ENCODE measurements at regions not wholly inside any gene's neighbourhood (a gene's known extent, or its start where the extent isn't known, plus 50 kb on each side); places are given as distances from the start of the nearest gene placed in this dataset.
"Not testable (repeated sequence)": the region's sequence is repeated elsewhere in the genome, so short reads cannot be mapped to it uniquely, and the experiment has no call there.

DNA sequence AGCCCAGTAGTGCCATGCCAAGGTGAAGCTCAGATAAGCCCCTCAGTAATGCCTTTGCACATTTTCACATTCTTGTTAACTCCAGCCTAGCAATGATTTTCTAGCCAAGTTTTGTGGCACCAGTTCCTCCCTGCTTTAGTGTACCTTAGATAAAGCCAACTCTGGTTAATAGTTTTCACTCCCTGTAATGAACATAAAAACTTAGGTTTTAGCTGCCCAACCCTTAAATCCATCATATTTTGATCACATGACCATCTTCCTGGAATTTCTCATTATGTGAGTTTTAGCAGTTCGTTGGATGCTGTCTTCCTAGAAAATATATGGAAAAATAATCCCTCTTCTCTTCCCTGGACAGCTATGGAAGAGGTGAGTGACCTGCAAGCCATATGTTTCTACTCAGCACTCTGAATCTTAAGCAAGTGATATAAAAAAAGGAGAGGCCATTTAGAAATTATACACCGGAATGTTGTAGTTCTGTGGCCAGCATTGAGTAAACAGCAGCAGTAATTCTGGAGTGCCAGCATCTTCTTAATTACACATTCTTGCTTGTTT lies 62.2 kb upstream of the P2RY1 start:
- TF ChIP-seq, protein P1, sequence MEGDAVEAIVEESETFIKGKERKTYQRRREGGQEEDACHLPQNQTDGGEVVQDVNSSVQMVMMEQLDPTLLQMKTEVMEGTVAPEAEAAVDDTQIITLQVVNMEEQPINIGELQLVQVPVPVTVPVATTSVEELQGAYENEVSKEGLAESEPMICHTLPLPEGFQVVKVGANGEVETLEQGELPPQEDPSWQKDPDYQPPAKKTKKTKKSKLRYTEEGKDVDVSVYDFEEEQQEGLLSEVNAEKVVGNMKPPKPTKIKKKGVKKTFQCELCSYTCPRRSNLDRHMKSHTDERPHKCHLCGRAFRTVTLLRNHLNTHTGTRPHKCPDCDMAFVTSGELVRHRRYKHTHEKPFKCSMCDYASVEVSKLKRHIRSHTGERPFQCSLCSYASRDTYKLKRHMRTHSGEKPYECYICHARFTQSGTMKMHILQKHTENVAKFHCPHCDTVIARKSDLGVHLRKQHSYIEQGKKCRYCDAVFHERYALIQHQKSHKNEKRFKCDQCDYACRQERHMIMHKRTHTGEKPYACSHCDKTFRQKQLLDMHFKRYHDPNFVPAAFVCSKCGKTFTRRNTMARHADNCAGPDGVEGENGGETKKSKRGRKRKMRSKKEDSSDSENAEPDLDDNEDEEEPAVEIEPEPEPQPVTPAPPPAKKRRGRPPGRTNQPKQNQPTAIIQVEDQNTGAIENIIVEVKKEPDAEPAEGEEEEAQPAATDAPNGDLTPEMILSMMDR (IDR thresholded peaks at IDR 0.05; ENCODE audit: low read depth, low read length), result no peak
- TF ChIP-seq MAX (IDR thresholded peaks at IDR 0.05; ENCODE audit: low read depth, low read length) (no peak), MYC (IDR thresholded peaks at IDR 0.05; ENCODE audit: low read depth, low read length) (no peak), POLR2A (IDR thresholded peaks at IDR 0.05; ENCODE audit: extremely low read depth, insufficient read length) (no peak)
- no peak overlapping the region for H3K4me3 ChIP-seq (ENCODE audit: low read depth, low read length)
- no peak for DNase-seq (ENCODE audit: low read depth)

DNA sequence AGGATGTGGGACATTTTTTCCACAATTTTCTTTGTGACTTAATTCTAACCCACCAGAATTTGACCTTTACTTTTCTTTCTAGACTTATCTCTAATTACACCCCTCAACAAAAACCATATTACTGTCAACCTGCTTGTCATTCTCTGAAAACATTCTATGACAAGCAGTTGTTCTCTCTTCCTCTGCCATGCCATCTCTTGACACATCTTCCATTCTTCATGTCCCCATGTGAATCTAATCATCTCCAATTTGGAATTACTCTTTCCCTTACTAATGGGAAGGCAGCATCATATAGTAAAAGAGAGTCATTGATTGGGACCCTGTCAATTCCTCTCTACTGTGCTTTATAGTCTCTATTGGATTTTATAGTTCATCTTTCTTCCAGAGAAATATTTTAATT lies 61.3 kb upstream of the P2RY1 start:
- TF ChIP-seq MAX (IDR thresholded peaks at IDR 0.05; ENCODE audit: low read depth, low read length), result no peak
- TF ChIP-seq, protein P1 (IDR thresholded peaks at IDR 0.05; ENCODE audit: low read depth, low read length), result no peak
- TF ChIP-seq POLR2A (IDR thresholded peaks at IDR 0.05; ENCODE audit: extremely low read depth, insufficient read length), result no peak
- no peak for TF ChIP-seq MYC (IDR thresholded peaks at IDR 0.05; ENCODE audit: low read depth, low read length)
- no peak for DNase-seq (ENCODE audit: low read depth)
- H3K4me3 ChIP-seq (ENCODE audit: low read depth, low read length), result no peak overlapping the region

DNA sequence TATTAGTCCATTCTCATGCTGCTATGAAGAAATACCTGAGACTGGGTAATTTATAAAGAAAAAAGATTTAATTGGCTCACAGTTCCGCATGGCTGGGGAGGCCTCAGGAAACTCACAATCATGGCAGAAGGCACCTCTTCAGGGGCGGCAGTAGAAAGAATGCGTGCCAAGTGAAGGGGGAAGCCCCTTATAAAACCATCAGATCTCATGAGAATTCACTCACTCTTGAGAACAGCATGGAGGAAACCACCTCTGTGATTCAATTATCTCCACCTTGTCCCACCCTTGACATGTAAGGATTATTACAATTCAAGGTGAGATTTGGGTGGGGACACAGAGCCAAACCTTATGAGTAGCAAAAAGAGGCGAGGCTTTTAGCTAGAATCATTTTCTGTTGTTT lies 60.7 kb upstream of the P2RY1 start:
- not testable (repeated sequence) for DNase-seq (ENCODE audit: low read depth); H3K4me3 ChIP-seq (ENCODE audit: low read depth, low read length)

- no peak overlapping the region for H3K4me3 ChIP-seq (ENCODE audit: low read depth, low read length)
- no peak for TF ChIP-seq POLR2A (IDR thresholded peaks at IDR 0.05; ENCODE audit: extremely low read depth, insufficient read length)
- no peak for TF ChIP-seq MYC (IDR thresholded peaks at IDR 0.05; ENCODE audit: low read depth, low read length)
- TF ChIP-seq, protein P1 (IDR thresholded peaks at IDR 0.05; ENCODE audit: low read depth, low read length), result no peak
- TF ChIP-seq MAX (IDR thresholded peaks at IDR 0.05; ENCODE audit: low read depth, low read length), result no peak
- DNase-seq (ENCODE audit: low read depth), result no peak
Observed at GRCh38 chr3:152778022-152778421, 56.9 kb upstream of the P2RY1 start.

- H3K4me3 ChIP-seq (ENCODE audit: low read depth, low read length), result no peak overlapping the region
Observed at GRCh38 chr3:152779653-152780052, 55.3 kb upstream of the P2RY1 start.

DNA sequence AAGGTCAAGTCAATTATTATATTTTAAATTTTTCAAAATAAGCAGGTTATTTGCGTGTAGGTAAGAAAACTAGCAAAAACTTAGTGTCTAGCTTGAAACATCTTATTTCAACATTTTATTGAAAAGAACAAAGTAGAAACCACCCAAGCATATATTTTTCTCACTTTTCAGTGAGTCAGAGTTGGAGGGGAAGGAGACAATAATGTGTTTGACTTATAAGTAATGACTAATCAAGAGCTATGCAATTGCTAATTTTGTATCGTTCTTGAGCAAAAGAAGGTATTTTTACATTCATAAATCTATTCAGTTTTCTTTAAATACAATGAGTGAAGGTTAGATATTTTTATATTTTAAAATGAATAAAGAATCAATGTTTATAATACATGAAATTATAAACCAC lies 54.4 kb upstream of the P2RY1 start:
- no peak overlapping the region for H3K4me3 ChIP-seq (ENCODE audit: low read depth, low read length)
- DNase-seq (ENCODE audit: low read depth), result no peak
- TF ChIP-seq MAX (IDR thresholded peaks at IDR 0.05; ENCODE audit: low read depth, low read length) (no peak), MYC (IDR thresholded peaks at IDR 0.05; ENCODE audit: low read depth, low read length) (no peak)
- TF ChIP-seq, protein P1 (IDR thresholded peaks at IDR 0.05; ENCODE audit: low read depth, low read length), result no peak

More at GRCh38 chr3:152779653-152780052, 55.3 kb upstream of the P2RY1 start:
- TF ChIP-seq, protein P1 (IDR thresholded peaks at IDR 0.05; ENCODE audit: low read depth, low read length), result no peak
- no peak for TF ChIP-seq MAX (IDR thresholded peaks at IDR 0.05; ENCODE audit: low read depth, low read length)
- TF ChIP-seq POLR2A (IDR thresholded peaks at IDR 0.05; ENCODE audit: extremely low read depth, insufficient read length), result no peak
- TF ChIP-seq MYC (IDR thresholded peaks at IDR 0.05; ENCODE audit: low read depth, low read length), result no peak
- no peak for DNase-seq (ENCODE audit: low read depth)

All from NB4 (cell line).